ENCODE measurements at regions not wholly inside any gene's neighbourhood (a gene's known extent, or its start where the extent isn't known, plus 50 kb on each side); places are given as distances from the start of the nearest gene placed in this dataset.

GRCh38 chr10:118927321-118927720 lies 102.2 kb upstream of the NANOS1 start:
- no peak for TF ChIP-seq CTCF (IDR thresholded peaks at IDR 0.05)
- no peak for TF ChIP-seq POLR2A (IDR thresholded peaks at IDR 0.05)
